ENCODE measurements at regions not wholly inside any gene's neighbourhood (a gene's known extent, or its start where the extent isn't known, plus 50 kb on each side); places are given as distances from the start of the nearest gene placed in this dataset.

DNA sequence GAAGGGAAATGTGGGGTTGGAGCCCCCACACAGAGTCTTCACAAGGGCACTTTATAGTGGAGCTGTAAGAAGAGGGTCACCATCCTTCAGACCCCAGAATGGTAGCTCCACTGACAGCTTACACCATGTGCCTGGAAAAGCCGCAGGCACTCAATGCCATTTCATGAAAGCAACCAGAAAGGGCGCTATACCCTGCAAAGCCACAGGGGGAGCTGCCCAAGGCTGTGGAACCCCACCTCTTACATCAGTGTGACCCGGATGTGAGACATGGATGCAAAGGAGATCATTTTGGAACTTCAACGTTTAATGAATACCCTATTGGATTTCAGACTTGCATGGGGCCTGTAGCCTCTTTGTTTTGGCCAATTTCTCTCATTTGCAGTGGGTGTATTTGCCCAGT is 694.7 kb downstream of the CBLN2 start:
- dilution Hi-C loops (cut with MboI; ENCODE audit: extremely low pct_ligation_motif_present, low sequenced_read_pairs), result no loop called here
- FAIRE-seq, result no peak

DNA sequence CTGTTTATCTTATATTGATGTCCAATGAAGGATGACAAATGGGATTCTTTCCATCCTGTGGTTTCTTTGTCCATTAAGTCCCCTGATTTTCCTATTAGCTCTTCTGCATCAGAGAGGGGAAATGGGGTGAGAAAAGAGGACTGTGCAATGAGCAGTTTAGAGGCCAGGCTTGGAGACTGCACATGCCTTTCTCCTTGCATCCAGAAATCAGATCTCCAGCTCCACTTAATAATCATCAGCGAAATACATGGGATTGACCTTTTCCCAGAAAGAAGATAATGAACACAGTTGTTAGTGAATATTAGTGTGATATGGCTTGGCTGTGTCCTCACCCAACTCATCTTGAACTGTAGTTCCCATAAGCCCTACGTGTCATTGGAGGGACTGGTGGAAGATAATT is 697.4 kb downstream of the CBLN2 start:
- Histone ChIP-seq H3K9me1 (ENCODE audit: control insufficient read depth, extremely low read depth, insufficient read depth, low read length) (no peaks in the 10 kb centered on the region), H3K9ac (ENCODE audit: control insufficient read depth, extremely low read depth, insufficient read depth, low read length) (no peak overlapping the region), H3K27me3 (ENCODE audit: control insufficient read depth, extremely low read depth, insufficient read depth, low read length) (no peaks in the 10 kb centered on the region), H3K36me3 (ENCODE audit: control insufficient read depth in 2 of 2, extremely low read depth in 1 of 2, insufficient read depth in 2 of 2, low read length in 2 of 2) (no peaks in the 10 kb centered on the region), H3K79me2 (ENCODE audit: control insufficient read depth, insufficient read depth, low read length) (no peaks in the 10 kb centered on the region), H3K27ac (ENCODE audit: control insufficient read depth, insufficient read depth, low read length) (no peak overlapping the region), H2AFZ (ENCODE audit: control insufficient read depth, low read length) (no peak overlapping the region), H3K9me3 (ENCODE audit: control insufficient read depth, low read depth, low read length) (peaks cover 5% of the 10 kb centered on the region), H4K20me1 (ENCODE audit: control insufficient read depth, extremely low read depth, insufficient read depth, low read length) (no peaks in the 10 kb centered on the region), H3K4me2 (ENCODE audit: control insufficient read depth, extremely low read depth, insufficient read depth, low read depth, low read length) (no peak overlapping the region), H3K4me1 (ENCODE audit: control insufficient read depth, extremely low read depth, insufficient read depth, low read length) (no peaks in the 10 kb centered on the region), H3K4me3 (ENCODE audit: control insufficient read depth in 2 of 3, extremely low read depth in 1 of 3, insufficient read depth in 2 of 3, low read depth in 1 of 3, low read length in 3 of 3) (no peak overlapping the region)
- FAIRE-seq, result no peak
- no peak for DNase-seq (ENCODE audit: low read depth, low spot score)
- TF ChIP-seq, protein P1, sequence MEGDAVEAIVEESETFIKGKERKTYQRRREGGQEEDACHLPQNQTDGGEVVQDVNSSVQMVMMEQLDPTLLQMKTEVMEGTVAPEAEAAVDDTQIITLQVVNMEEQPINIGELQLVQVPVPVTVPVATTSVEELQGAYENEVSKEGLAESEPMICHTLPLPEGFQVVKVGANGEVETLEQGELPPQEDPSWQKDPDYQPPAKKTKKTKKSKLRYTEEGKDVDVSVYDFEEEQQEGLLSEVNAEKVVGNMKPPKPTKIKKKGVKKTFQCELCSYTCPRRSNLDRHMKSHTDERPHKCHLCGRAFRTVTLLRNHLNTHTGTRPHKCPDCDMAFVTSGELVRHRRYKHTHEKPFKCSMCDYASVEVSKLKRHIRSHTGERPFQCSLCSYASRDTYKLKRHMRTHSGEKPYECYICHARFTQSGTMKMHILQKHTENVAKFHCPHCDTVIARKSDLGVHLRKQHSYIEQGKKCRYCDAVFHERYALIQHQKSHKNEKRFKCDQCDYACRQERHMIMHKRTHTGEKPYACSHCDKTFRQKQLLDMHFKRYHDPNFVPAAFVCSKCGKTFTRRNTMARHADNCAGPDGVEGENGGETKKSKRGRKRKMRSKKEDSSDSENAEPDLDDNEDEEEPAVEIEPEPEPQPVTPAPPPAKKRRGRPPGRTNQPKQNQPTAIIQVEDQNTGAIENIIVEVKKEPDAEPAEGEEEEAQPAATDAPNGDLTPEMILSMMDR (optimal IDR thresholded peaks at IDR 0.05 in 1 of 3, IDR thresholded peaks at IDR 0.05 in 1 of 3, conservative IDR thresholded peaks at IDR 0.05 in 1 of 3; ENCODE audit: extremely low read depth in 1 of 3, insufficient read depth in 2 of 3, low read length in 3 of 3), result no peak
- TF ChIP-seq EZH2 (IDR thresholded peaks at IDR 0.05; ENCODE audit: low read length), result no peak
- dilution Hi-C loops (cut with MboI; ENCODE audit: extremely low pct_ligation_motif_present, low sequenced_read_pairs), result no loop called here

More for the DNA sequence above, 694.7 kb downstream of the CBLN2 start:
- no peak for DNase-seq (ENCODE audit: low read depth, low spot score)
- Histone ChIP-seq H3K27ac (ENCODE audit: control insufficient read depth, insufficient read depth, low read length) (no peak overlapping the region), H3K9me1 (ENCODE audit: control insufficient read depth, extremely low read depth, insufficient read depth, low read length) (no peaks in the 10 kb centered on the region), H2AFZ (ENCODE audit: control insufficient read depth, low read length) (no peak overlapping the region), H3K9me3 (ENCODE audit: control insufficient read depth, low read depth, low read length) (peaks cover 5% of the 10 kb centered on the region), H3K36me3 (ENCODE audit: control insufficient read depth in 2 of 2, extremely low read depth in 1 of 2, insufficient read depth in 2 of 2, low read length in 2 of 2) (no peaks in the 10 kb centered on the region), H3K4me3 (ENCODE audit: control insufficient read depth in 2 of 3, extremely low read depth in 1 of 3, insufficient read depth in 2 of 3, low read depth in 1 of 3, low read length in 3 of 3) (no peak overlapping the region), H3K9ac (ENCODE audit: control insufficient read depth, extremely low read depth, insufficient read depth, low read length) (no peak overlapping the region), H3K4me1 (ENCODE audit: control insufficient read depth, extremely low read depth, insufficient read depth, low read length) (no peaks in the 10 kb centered on the region), H3K79me2 (ENCODE audit: control insufficient read depth, insufficient read depth, low read length) (no peaks in the 10 kb centered on the region), H3K4me2 (ENCODE audit: control insufficient read depth, extremely low read depth, insufficient read depth, low read depth, low read length) (no peak overlapping the region), H3K27me3 (ENCODE audit: control insufficient read depth, extremely low read depth, insufficient read depth, low read length) (no peaks in the 10 kb centered on the region), H4K20me1 (ENCODE audit: control insufficient read depth, extremely low read depth, insufficient read depth, low read length) (no peaks in the 10 kb centered on the region)
- TF ChIP-seq, protein P1 (optimal IDR thresholded peaks at IDR 0.05 in 1 of 3, IDR thresholded peaks at IDR 0.05 in 1 of 3, conservative IDR thresholded peaks at IDR 0.05 in 1 of 3; ENCODE audit: extremely low read depth in 1 of 3, insufficient read depth in 2 of 3, low read length in 3 of 3), result no peak
- TF ChIP-seq EZH2 (IDR thresholded peaks at IDR 0.05; ENCODE audit: low read length), result no peak
